HG02938 (cell line): ENCODE measurements at regions not wholly inside any gene's neighbourhood (a gene's known extent, or its start where the extent isn't known, plus 50 kb on each side); places are given as distances from the start of the nearest gene placed in this dataset.
"Not testable (repeated sequence)": the region's sequence is repeated elsewhere in the genome, so short reads cannot be mapped to it uniquely, and the experiment has no call there.

Experiments used
- ATAC-seq: cut with Tn5 transposase; IDR thresholded peaks from one replicate; pipeline ENCODE4 v1.9.1; 2021; ENCODE audit warnings: mild to moderate bottlenecking, moderate library complexity; ENCODE audit not compliant: unreplicated experiment

GRCh38 chr2:120642646-120643045, 93.0 kb upstream of the GLI2 start:
- ATAC-seq, result no peak

GRCh38 chr2:120646994-120647393, 88.7 kb upstream of the GLI2 start:
- ATAC-seq, result no peak

GRCh38 chr2:120647487-120647886, 88.2 kb upstream of the GLI2 start:
- ATAC-seq, result no peak

- not testable (repeated sequence) for ATAC-seq
Measured at GRCh38 chr2:120649381-120649780, 86.3 kb upstream of the GLI2 start.

- ATAC-seq, result no peak
Measured at GRCh38 chr2:120650022-120650644, 85.5 kb upstream of the GLI2 start.

- no peak for ATAC-seq
Measured at GRCh38 chr2:120651818-120652217, 83.8 kb upstream of the GLI2 start.

- no peak for ATAC-seq
Measured at GRCh38 chr2:120653046-120653445, 82.6 kb upstream of the GLI2 start.

GRCh38 chr2:120653871-120654270, 81.8 kb upstream of the GLI2 start:
- ATAC-seq, result no peak

GRCh38 chr2:120654381-120655134, 81.1 kb upstream of the GLI2 start:
- no peak for ATAC-seq

- no peak for ATAC-seq
Measured at GRCh38 chr2:120656273-120656950, 79.3 kb upstream of the GLI2 start.

GRCh38 chr2:120658042-120658769, 77.5 kb upstream of the GLI2 start:
- no peak for ATAC-seq

GRCh38 chr2:120658770-120659158, 76.9 kb upstream of the GLI2 start:
- ATAC-seq, result no peak

GRCh38 chr2:120659275-120659977, 76.2 kb upstream of the GLI2 start:
- ATAC-seq, result no peak

- no peak for ATAC-seq
Measured at GRCh38 chr2:120660056-120660694, 75.5 kb upstream of the GLI2 start.

- no peak for ATAC-seq
Measured at GRCh38 chr2:120660771-120661459, 74.8 kb upstream of the GLI2 start.

GRCh38 chr2:120661551-120661950, 74.1 kb upstream of the GLI2 start:
- ATAC-seq, result no peak

- ATAC-seq, result no peak
Measured at GRCh38 chr2:120662046-120662445, 73.6 kb upstream of the GLI2 start.

- no peak for ATAC-seq
Measured at GRCh38 chr2:120662746-120663145, 72.9 kb upstream of the GLI2 start.

GRCh38 chr2:120666433-120666832, 69.2 kb upstream of the GLI2 start:
- no peak for ATAC-seq

GRCh38 chr2:120667981-120668380, 67.7 kb upstream of the GLI2 start:
- ATAC-seq, result no peak
